ENCODE measurements at regions not wholly inside any gene's neighbourhood (a gene's known extent, or its start where the extent isn't known, plus 50 kb on each side); places are given as distances from the start of the nearest gene placed in this dataset.

GRCh38 chr2:120548627-120549608, 186.8 kb upstream of the GLI2 start:
- TF ChIP-seq POLR2A (IDR thresholded peaks at IDR 0.05; ENCODE audit: low read depth, low read length) = no peak
- DNase-seq (ENCODE audit: insufficient read length, low spot score) = no peak
- FAIRE-seq = no peak

GRCh38 chr2:120549841-120550240, 185.8 kb upstream of the GLI2 start:
- FAIRE-seq = no peak
- TF ChIP-seq POLR2A (IDR thresholded peaks at IDR 0.05; ENCODE audit: low read depth, low read length) = no peak

GRCh38 chr2:120550282-120550681, 185.4 kb upstream of the GLI2 start:
- DNase-seq (ENCODE audit: insufficient read length, low spot score) (no peak), FAIRE-seq (no peak)
- TF ChIP-seq POLR2A (IDR thresholded peaks at IDR 0.05; ENCODE audit: low read depth, low read length) = no peak

More at GRCh38 chr2:120549841-120550240, 185.8 kb upstream of the GLI2 start:
- no peak for DNase-seq (ENCODE audit: insufficient read length, low spot score)

- FAIRE-seq = no peak
- no peak for TF ChIP-seq POLR2A (IDR thresholded peaks at IDR 0.05; ENCODE audit: low read depth, low read length)
- DNase-seq (ENCODE audit: insufficient read length, low spot score) = no peak
Measured at GRCh38 chr2:120550893-120551446, 184.7 kb upstream of the GLI2 start.

- FAIRE-seq (no peak), DNase-seq (ENCODE audit: insufficient read length, low spot score) (no peak)
Measured at GRCh38 chr2:120551522-120551921, 184.1 kb upstream of the GLI2 start.

GRCh38 chr2:120552079-120552478, 183.6 kb upstream of the GLI2 start:
- DNase-seq (ENCODE audit: insufficient read length, low spot score) = no peak
- FAIRE-seq = no peak
- no peak for TF ChIP-seq POLR2A (IDR thresholded peaks at IDR 0.05; ENCODE audit: low read depth, low read length)

More at GRCh38 chr2:120551522-120551921, 184.1 kb upstream of the GLI2 start:
- no peak for TF ChIP-seq POLR2A (IDR thresholded peaks at IDR 0.05; ENCODE audit: low read depth, low read length)

GRCh38 chr2:120552800-120553481, 182.7 kb upstream of the GLI2 start:
- no peak for TF ChIP-seq POLR2A (IDR thresholded peaks at IDR 0.05; ENCODE audit: low read depth, low read length)
- no peak for FAIRE-seq
- DNase-seq (ENCODE audit: insufficient read length, low spot score) = peak; percentile 74

- DNase-seq (ENCODE audit: insufficient read length, low spot score) (no peak), FAIRE-seq (no peak)
- no peak for TF ChIP-seq POLR2A (IDR thresholded peaks at IDR 0.05; ENCODE audit: low read depth, low read length)
Measured at GRCh38 chr2:120554625-120555032, 181.0 kb upstream of the GLI2 start.

- FAIRE-seq (no peak), DNase-seq (ENCODE audit: insufficient read length, low spot score) (no peak)
- no peak for TF ChIP-seq POLR2A (IDR thresholded peaks at IDR 0.05; ENCODE audit: low read depth, low read length)
Measured at GRCh38 chr2:120555092-120555491, 180.6 kb upstream of the GLI2 start.

- TF ChIP-seq POLR2A (IDR thresholded peaks at IDR 0.05; ENCODE audit: low read depth, low read length) = no peak
- DNase-seq (ENCODE audit: insufficient read length, low spot score) (no peak), FAIRE-seq (no peak)
Measured at GRCh38 chr2:120556911-120557310, 178.8 kb upstream of the GLI2 start.

GRCh38 chr2:120558847-120559246, 176.8 kb upstream of the GLI2 start:
- no peak for FAIRE-seq
- DNase-seq (ENCODE audit: insufficient read length, low spot score) = no peak
- no peak for TF ChIP-seq POLR2A (IDR thresholded peaks at IDR 0.05; ENCODE audit: low read depth, low read length)

- DNase-seq (ENCODE audit: insufficient read length, low spot score) = peak; percentile 65
- peak; percentile 57 for FAIRE-seq
- TF ChIP-seq POLR2A (IDR thresholded peaks at IDR 0.05; ENCODE audit: low read depth, low read length) = no peak
Measured at GRCh38 chr2:120559401-120559800, 176.3 kb upstream of the GLI2 start.

- no peak for DNase-seq (ENCODE audit: insufficient read length, low spot score)
- no peak for TF ChIP-seq POLR2A (IDR thresholded peaks at IDR 0.05; ENCODE audit: low read depth, low read length)
- FAIRE-seq = no peak
Measured at GRCh38 chr2:120560330-120560729, 175.3 kb upstream of the GLI2 start.

GRCh38 chr2:120561379-120562035, 174.2 kb upstream of the GLI2 start:
- no peak for FAIRE-seq
- TF ChIP-seq POLR2A (IDR thresholded peaks at IDR 0.05; ENCODE audit: low read depth, low read length) = no peak
- no peak for DNase-seq (ENCODE audit: insufficient read length, low spot score)

All from H54 (cell line).